Right kidney (tissue), 1 donor: ENCODE measurements at regions not wholly inside any gene's neighbourhood (a gene's known extent, or its start where the extent isn't known, plus 50 kb on each side); places are given as distances from the start of the nearest gene placed in this dataset.

Experiments
- DNase-seq: peaks from one replicate; pipeline ENCODE4 v3.0.0-alpha.2; 2016

DNA sequence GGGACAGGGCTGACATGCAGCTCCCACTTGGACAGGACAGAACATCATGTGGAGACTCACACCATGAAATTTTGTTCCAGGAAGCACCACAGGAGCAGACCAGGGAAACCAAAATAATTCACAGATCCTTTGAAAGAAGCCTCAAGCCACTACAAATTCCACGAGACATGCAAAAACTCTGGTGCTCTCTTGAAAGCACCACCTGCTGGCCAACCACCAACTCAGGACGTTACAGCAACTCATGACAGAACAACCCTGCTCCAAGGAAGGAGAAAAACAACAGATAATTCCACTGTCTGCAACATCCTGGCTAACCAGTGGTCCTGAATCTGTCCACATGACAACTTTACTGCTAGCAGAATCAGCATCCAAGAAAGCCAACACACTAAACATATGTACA lies 516.0 kb downstream of the SPATA31D1 start:
- no peak for DNase-seq

DNA sequence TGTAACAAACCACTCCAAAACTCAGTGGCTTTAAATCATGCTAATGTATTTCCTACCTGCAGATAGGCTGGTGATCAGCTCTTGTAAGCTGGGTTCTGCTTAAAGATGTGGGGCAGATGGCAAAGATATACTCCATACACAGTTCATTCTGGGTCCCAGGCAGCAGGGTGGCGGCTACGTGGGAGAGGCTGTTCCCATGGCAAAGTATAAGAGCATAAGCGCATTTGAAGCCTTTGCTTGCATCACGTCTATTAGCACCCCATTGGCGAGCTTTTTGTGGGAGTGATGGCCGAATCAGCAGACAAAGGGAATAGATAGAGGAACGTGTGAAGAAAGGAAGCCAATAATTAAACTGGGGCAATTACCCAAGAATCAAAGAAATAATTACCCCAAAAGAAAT lies 523.1 kb downstream of the SPATA31D1 start:
- no peak for DNase-seq

DNA sequence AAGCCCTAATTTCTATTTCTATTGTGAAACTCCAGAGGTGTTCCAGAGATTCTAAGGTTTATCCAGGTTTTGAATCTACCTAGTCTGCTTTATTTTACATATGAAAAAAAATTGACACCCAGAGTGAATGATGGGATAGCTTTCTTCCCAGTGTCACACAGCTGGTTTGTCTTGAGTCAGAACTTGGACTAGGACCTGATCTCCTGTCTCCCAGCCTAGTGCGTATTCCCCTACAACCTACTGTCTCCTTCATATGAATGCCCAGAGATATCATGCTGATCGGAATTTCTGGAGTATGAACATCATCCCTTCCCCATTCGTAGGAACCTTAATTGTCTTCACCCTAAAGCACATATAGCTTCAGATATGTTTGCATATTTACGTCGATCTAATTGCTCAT lies 524.2 kb downstream of the SPATA31D1 start:
- no peak for DNase-seq

DNA sequence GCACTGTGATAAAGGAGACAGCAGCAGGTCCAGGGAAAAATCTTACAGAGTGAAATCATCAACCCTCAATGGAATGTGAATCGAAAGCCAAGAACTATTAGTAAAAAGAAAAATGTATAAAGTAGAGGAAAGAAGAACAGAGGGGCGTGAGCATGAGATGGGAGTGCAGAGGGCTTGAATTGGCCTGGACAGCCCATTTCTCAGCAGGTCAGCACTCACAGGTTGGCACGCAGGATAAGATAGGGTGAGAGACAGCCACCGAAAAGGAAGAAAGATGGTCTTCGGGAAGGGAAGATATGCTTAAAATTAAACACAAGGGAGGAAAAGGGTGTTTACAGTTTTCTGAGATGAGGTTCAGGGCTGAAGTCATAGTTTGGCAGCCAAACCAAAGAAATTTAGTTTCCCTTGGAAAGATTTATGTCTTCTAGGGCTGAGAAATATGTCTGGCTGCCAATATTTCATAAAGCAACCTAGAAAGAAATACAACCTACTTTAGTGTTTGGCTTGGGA lies 524.7 kb downstream of the SPATA31D1 start:
- DNase-seq, result peak; percentile 21

- no peak for DNase-seq
Measured at GRCh38 chr9:82513976-82514735, 525.6 kb downstream of the SPATA31D1 start.

DNA sequence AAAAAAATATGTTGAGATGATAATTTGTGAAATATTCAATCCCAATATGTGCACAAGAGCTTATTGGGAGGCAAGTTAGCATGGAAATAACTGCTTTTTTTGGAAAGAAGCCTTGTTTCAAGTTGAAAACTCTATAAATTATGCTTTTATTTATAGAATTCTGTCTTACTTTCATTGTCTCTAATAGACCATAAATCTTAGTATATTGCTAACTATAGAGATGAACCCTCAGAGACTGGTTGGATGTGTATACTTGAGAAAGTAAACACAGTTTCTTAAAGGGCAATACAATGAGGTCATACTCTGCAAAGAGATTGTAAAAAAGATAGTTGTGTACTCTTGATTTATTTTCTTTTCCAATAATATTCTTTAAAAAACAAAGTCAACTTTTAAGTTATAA lies 530.3 kb downstream of the SPATA31D1 start:
- DNase-seq, result no peak

- peak; percentile 18 for DNase-seq
Measured at GRCh38 chr9:82519332-82519731, 530.8 kb downstream of the SPATA31D1 start.

DNA sequence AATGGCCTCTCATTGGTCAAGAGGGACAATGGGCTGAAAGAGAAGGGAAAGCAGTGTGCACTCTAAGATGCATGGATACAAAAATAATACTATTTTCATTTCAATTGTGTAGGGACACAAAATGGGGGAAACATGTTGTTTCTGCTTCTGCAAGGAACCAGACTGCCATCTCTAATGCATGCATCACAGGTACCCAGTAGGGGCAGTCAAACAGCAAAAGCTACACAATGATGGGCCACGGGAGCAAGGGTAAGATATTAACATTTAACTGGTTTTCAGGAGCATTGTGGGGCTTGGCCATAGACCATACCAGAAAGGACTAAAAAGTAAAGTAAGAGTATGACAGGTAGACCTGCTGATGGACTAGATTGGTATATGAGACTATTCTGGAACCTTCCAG lies 535.8 kb downstream of the SPATA31D1 start:
- no peak for DNase-seq

DNA sequence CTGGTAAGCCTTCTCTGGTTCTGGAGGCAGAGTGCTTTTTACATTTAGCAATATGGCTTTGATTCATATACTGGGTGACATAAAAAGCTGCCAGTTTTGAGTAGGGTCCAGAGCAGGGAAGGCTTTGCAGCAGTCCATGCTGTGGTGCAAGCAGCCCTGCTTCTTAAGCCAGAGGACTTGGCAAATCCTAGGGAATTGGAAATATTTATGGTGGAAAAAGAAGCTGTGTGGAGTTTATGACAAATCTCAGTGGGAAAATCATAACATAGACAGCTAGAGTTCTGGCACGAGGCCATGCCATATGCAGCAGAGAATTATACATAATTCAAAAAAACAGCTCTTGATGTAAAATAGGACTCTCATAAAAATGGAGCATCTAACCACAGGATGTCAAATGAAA lies 536.4 kb downstream of the RASEF start:
- DNase-seq, result no peak

DNA sequence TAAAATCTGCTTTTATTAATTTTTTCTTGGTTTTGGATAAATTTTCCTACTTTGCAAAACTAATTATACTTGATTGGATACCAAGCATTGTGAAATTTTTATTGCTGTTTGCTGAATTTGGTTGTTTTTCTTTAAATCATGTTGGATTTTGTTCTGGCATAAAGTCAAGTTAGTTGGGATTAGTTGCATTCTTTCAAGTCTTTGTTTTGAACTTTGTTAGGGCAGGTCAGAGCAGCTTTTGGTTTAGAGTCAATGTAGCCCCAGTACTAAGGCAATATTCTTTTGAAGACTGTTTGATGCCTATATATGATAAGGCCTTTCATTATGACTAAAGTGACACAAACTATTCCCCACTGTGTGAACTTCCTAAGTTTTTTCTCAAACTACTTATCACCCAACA lies 531.1 kb downstream of the RASEF start:
- DNase-seq, result no peak

GRCh38 chr9:82532504-82533180 lies 530.3 kb downstream of the RASEF start:
- peak; percentile 12 for DNase-seq

DNA sequence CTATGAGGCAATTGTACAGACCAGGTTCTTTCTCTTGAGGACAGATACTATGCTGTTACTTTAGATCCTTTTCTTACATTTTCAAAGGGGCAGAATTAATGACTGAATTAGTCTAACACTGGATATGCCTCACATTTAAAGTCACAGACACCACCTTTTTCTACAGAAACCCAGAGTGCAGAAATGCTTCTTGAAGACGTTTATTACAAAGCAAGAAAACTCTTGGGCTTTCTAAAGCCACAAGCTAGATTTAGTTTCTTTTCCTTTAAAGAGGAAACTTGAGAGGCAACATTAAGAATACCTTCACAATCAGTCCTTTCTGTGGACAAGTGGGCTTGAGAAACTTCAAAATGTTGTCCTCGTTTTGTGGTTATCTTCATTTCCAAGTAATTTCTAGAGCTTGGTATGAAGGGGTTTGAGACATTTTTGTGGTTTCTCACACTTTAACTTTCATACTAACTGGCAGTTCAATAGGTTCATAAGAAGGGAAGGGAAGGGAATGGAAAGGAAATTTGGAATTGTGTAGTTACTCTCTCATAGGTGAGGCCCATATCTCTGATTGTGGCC lies 527.4 kb downstream of the RASEF start:
- DNase-seq, result no peak

DNA sequence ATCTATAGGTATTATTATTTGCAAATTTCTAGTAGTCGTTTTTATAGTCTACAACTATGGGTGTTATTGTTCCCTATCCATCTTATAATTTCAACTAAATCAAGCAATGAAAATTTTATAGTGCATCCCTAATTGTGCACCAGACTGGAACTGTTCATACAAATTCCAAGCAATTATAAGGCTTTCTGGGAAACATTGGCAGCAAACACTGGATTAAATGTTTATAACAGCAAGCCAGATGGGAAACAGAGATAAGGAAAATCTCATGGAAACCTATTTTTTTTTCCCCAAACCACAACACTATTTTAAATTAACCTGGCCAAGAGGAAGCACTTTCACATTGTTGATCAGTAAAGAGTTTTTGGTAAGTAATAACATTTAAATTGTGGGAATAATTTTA lies 524.3 kb downstream of the RASEF start:
- DNase-seq, result no peak

DNA sequence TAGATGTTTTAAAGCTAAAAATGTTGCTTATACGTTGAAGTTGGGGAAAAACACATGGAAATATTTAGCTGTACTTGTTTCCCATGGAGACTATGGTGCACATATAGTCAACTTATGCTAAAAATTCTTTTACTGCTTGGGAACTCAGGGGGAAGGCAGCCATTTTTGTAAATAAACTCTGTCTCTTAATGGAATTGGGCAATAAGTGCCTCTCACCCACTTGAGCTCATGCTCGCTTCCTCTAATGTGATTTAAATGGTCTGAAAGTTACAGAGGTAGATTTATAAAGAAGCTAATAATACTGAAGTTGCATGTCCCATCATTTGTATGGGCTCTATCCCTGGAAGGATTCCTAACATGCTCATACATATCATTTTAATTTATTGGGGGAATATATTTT lies 523.8 kb downstream of the RASEF start:
- no peak for DNase-seq

GRCh38 chr9:82539856-82540579 lies 522.9 kb downstream of the RASEF start:
- no peak for DNase-seq

DNA sequence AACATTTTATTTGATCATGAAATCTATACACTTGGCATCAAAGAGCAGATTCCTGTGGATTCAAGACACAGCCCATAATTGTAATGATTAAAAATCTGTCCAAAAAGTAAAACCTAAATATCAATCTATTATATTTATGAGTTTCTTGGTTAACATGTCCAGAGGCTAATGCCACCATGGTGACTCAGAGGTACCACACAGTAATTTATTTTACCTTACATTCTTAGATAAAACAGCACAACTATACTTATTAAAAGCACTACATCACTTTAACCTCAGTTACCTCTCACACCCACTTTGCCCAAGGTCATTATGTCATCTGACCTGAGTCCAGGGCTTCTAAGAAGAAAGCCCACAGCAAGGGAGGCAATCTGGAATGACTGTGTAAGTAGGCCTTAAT lies 519.2 kb downstream of the RASEF start:
- no peak for DNase-seq

DNA sequence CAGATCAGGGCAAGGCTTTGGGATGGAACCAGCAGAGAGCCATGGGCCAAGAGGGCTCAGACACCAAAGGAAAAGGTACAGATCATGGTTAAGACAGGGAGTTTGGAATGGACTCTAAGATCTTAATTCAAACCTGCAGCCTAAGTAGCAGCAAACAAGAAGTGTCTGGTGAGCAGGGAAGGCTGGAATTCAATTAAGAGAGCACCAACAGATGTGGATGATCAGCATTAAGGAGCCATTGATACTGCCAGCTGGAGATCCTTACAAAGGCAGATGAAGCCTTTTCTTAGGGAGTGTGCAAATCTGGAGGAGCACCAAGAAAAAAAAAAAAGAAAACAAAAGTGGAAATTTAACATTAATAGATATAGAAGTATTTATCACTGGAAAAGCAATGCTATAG lies 516.8 kb downstream of the RASEF start:
- DNase-seq, result no peak

DNA sequence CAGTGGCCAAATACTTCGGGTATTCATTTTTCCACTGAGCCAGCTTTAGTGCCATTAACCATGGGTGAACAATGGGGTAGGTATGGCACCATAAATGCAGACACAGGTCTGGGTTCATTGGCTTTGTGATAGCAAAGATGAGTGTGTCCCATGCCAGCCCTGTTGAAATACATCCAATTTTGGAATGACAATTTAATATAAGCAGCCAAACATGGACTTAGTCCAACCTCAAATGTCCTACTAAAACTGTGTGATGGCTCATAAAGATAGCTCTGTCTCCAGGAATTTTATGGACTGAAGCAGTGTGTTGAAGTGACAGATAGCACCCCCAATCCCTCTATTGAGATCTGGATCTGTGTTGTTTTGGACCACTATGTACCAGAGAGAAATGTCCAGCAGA lies 514.9 kb downstream of the RASEF start:
- no peak for DNase-seq

- no peak for DNase-seq
Measured at GRCh38 chr9:82549174-82549821, 513.6 kb downstream of the RASEF start.

DNA sequence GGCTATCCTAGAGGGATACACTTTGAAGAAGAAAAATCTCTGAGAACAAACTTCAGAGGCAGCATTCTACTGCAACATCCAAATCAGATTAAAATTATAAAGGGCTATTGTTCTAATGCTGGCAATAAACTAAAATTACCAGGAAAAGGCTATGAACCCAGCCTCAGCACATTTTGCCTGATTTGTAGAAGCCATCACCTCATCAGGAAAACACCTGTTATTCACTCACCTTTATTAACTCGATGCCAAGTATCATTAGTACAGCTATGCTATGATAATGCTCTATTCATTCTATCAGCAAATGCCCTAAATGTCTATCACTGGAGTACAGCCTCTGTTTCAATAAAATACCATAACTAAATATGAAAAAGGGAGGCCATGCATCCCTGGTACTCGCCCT lies 510.2 kb downstream of the RASEF start:
- DNase-seq, result no peak

DNA sequence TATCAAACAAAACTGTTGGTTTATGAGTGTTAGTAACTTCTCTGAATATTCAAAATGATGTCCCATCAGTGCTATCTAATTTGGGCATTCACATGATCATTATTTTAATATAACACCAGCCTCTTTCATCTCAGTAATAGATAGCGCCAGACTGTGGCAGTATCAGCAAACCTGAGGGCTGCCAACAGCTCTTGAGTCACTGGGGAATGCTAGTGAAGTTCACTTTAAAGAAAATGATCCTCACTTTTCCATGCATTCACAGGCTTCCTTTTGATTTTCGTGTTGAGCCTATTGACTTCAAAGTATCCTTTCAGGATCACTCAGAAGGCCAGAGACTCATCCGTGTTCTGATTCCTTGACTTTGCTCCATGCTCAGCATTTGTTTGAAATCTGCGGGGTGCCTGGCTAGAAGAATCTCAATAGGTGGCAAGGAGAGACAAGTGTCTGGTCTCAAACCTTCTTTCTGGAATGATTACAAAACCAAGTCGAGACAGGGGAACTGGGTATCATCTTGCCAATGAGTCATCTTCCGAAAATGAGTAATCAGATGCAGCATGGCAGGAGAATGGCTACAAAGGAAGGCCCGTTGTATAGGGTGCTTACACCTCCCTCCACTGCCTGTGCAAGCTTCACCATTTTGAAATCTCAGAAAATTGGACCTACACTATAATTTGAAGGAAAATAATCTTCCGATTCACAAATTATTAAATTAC lies 509.1 kb downstream of the RASEF start:
- no peak for DNase-seq

DNA sequence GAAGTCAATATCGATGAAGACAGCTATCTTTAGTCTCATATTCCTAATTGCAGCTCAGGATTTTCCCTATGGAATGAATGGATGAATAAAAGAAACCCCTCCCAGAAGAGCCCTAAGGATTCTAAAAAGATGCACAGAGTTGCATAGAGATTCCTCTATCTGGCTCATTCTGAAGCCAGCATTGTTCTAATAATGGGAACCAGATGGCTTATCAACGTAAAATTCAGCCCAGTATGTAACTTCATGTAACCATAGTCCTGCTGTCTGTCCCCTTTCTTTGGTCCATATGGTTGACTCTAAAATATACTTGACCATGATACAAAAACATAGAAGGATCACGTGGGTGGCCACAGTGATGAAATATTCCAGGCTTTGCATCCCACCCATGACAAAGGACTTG lies 508.6 kb downstream of the RASEF start:
- no peak for DNase-seq
